Bronchial epithelial cell (primary cell): ENCODE measurements at regions not wholly inside any gene's neighbourhood (a gene's known extent, or its start where the extent isn't known, plus 50 kb on each side); places are given as distances from the start of the nearest gene placed in this dataset.

Experiments used
- DNase-seq: peaks from one replicate; pipeline ENCODE4 v3.0.0-alpha.2; 2010; ENCODE audit warnings: low read depth
- FAIRE-seq: peaks from 2 replicates; lab custom pipeline; 2011; peaks lifted over from hg19 to GRCh38; lab: Jason Lieb, UNC
- H3K27me3 ChIP-seq: 2 replicates; pipeline ENCODE4 v1.5.1; 2011; ENCODE audit warnings: low read length; ENCODE audit not compliant: control insufficient read depth, insufficient read depth
- H3K36me3 ChIP-seq: 2 replicates; pipeline ENCODE4 v1.5.1; 2011; ENCODE audit warnings: low read length; ENCODE audit not compliant: control insufficient read depth, insufficient read depth
- H3K4me3 ChIP-seq: 2 replicates; pipeline ENCODE4 v1.5.1; 2011; ENCODE audit warnings: mild to moderate bottlenecking, low read depth, low read length, control low read depth
- TF ChIP-seq, protein P1 (sequence below): IDR thresholded peaks from 2 replicates; pipeline ENCODE4 v1.5.1; 2011; ENCODE audit warnings: mild to moderate bottlenecking, moderate library complexity, low read length, control low read depth, inconsistent platforms; ENCODE audit not compliant: insufficient read depth, severe bottlenecking

GRCh38 chr5:4164167-4164566 lies 568.5 kb downstream of the IRX1 start:
- Histone ChIP-seq H3K36me3 (no peaks in the 10 kb centered on the region), H3K4me3 (no peak overlapping the region), H3K27me3 (no peaks in the 10 kb centered on the region)
- DNase-seq (no peak), FAIRE-seq (no peak)
- TF ChIP-seq, protein P1, sequence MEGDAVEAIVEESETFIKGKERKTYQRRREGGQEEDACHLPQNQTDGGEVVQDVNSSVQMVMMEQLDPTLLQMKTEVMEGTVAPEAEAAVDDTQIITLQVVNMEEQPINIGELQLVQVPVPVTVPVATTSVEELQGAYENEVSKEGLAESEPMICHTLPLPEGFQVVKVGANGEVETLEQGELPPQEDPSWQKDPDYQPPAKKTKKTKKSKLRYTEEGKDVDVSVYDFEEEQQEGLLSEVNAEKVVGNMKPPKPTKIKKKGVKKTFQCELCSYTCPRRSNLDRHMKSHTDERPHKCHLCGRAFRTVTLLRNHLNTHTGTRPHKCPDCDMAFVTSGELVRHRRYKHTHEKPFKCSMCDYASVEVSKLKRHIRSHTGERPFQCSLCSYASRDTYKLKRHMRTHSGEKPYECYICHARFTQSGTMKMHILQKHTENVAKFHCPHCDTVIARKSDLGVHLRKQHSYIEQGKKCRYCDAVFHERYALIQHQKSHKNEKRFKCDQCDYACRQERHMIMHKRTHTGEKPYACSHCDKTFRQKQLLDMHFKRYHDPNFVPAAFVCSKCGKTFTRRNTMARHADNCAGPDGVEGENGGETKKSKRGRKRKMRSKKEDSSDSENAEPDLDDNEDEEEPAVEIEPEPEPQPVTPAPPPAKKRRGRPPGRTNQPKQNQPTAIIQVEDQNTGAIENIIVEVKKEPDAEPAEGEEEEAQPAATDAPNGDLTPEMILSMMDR: no peak

GRCh38 chr5:4180703-4181102 lies 585.1 kb downstream of the IRX1 start:
- TF ChIP-seq, protein P1: no peak
- Histone ChIP-seq H3K36me3 (no peaks in the 10 kb centered on the region), H3K27me3 (no peaks in the 10 kb centered on the region), H3K4me3 (no peak overlapping the region)
- DNase-seq (no peak), FAIRE-seq (no peak)

DNA sequence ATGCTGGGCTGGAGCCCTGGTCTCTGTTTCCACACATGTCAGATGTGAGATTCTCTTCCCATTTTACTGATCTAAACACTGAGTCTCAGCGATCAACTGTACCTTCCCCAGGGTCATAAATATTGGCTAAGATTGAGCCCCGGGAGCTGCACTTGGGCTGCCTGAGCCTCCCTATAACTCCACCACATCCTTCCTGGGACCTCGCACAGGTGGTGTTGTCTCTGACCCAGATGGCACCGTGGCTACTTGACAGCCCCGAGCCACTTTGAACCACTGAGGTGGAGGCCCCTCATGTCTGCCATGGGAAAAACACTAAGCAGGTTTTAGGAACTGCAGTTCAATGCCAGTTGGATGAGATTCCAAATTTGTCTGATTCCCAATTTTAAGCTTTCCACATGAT lies 586.5 kb downstream of the IRX1 start:
- Histone ChIP-seq H3K4me3 (no peak overlapping the region), H3K27me3 (no peaks in the 10 kb centered on the region), H3K36me3 (no peaks in the 10 kb centered on the region)
- TF ChIP-seq, protein P1: no peak
- DNase-seq: no peak
- no peak for FAIRE-seq

DNA sequence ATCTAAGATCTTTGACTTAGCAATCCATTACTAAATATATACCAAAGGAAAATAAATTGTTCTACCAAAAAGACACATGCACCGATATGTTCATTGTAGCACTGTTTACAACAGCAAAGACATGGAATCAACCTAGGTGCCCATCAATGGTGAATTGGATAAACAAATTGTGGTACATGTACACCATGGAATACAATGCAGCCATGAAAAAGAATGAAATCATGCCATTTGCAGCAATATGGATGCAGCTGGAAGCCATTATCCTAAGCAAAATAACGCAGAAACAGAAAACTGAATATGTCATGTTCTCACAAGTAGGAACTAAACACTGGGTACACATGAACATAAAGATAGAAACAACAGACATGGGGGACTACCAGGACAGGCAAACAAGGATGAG lies 589.5 kb downstream of the IRX1 start:
- Histone ChIP-seq H3K36me3 (no peaks in the 10 kb centered on the region), H3K4me3 (no peak overlapping the region), H3K27me3 (no peaks in the 10 kb centered on the region)
- TF ChIP-seq, protein P1: no peak
- no peak for DNase-seq
- FAIRE-seq: no peak

- DNase-seq (no peak), FAIRE-seq (no peak)
- H3K4me3 ChIP-seq: no peak overlapping the region
- TF ChIP-seq, protein P1: no peak
- no peaks in the 10 kb centered on the region for H3K36me3 ChIP-seq
- H3K27me3 ChIP-seq: no peaks in the 10 kb centered on the region
These were observed 593.1 kb downstream of the IRX1 start for GRCh38 chr5:4188704-4189103.

GRCh38 chr5:4189317-4189716 lies 593.7 kb downstream of the IRX1 start:
- no peaks in the 10 kb centered on the region for H3K27me3 ChIP-seq
- FAIRE-seq (no peak), DNase-seq (no peak)
- no peaks in the 10 kb centered on the region for H3K36me3 ChIP-seq
- no peak overlapping the region for H3K4me3 ChIP-seq
- TF ChIP-seq, protein P1: no peak
